ENCODE measurements at regions not wholly inside any gene's neighbourhood (a gene's known extent, or its start where the extent isn't known, plus 50 kb on each side); places are given as distances from the start of the nearest gene placed in this dataset.
"Not testable (repeated sequence)": the region's sequence is repeated elsewhere in the genome, so short reads cannot be mapped to it uniquely, and the experiment has no call there.

DNA sequence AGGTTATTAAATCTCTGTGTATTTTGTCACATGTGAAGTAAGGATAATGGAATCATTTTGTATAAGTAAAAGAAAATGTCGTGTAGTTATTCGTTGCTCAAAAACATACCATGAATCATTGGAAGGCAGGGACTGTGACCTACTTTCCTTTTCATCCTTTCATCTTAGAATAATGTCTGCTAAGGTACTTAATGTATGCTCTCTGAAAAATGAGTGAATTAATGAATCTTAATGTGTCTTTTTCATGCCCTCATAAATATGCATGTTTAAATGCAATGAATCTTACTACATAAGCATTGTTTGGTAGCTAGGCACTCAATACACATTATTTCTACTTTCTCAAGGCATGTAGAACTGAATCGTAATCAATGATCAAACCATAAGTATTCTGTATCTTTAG is 343.9 kb downstream of the MAGEB5 start:
- Histone ChIP-seq H3K27me3 (ENCODE audit: low read length) (no peaks in the 10 kb centered on the region), H3K4me2 (ENCODE audit: low read depth, low read length, poor library complexity, severe bottlenecking) (no peak overlapping the region), H4K20me1 (ENCODE audit: low read depth, low read length) (no peaks in the 10 kb centered on the region), H3K9ac (ENCODE audit: low read length) (no peak overlapping the region), H3F3A (ENCODE audit: insufficient read depth) (no peaks in the 10 kb centered on the region), H3K36me3 (ENCODE audit: low read length) (no peaks in the 10 kb centered on the region), H3K27ac (ENCODE audit: low read depth, low read length) (no peak overlapping the region), H3K4me3 (ENCODE audit: insufficient read depth, low read length, poor library complexity, severe bottlenecking) (no peak overlapping the region), H3K9me2 (replicated peaks; ENCODE audit: insufficient read depth, low read length) (no peaks in the 10 kb centered on the region), H2AFZ (ENCODE audit: low read depth, low read length, severe bottlenecking) (no peak overlapping the region), H3K9me3 (ENCODE audit: insufficient read depth, low read length) (no peaks in the 10 kb centered on the region), H3K79me2 (ENCODE audit: insufficient read depth, low read length) (no peaks in the 10 kb centered on the region)
- TF ChIP-seq, protein P1, sequence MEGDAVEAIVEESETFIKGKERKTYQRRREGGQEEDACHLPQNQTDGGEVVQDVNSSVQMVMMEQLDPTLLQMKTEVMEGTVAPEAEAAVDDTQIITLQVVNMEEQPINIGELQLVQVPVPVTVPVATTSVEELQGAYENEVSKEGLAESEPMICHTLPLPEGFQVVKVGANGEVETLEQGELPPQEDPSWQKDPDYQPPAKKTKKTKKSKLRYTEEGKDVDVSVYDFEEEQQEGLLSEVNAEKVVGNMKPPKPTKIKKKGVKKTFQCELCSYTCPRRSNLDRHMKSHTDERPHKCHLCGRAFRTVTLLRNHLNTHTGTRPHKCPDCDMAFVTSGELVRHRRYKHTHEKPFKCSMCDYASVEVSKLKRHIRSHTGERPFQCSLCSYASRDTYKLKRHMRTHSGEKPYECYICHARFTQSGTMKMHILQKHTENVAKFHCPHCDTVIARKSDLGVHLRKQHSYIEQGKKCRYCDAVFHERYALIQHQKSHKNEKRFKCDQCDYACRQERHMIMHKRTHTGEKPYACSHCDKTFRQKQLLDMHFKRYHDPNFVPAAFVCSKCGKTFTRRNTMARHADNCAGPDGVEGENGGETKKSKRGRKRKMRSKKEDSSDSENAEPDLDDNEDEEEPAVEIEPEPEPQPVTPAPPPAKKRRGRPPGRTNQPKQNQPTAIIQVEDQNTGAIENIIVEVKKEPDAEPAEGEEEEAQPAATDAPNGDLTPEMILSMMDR (IDR thresholded peaks at IDR 0.05; ENCODE audit: insufficient read depth, low read length, poor library complexity, severe bottlenecking) = no peak
- TF ChIP-seq EZH2phosphoT487 (conservative IDR thresholded peaks at IDR 0.05; ENCODE audit: low read length) = no peak

DNA sequence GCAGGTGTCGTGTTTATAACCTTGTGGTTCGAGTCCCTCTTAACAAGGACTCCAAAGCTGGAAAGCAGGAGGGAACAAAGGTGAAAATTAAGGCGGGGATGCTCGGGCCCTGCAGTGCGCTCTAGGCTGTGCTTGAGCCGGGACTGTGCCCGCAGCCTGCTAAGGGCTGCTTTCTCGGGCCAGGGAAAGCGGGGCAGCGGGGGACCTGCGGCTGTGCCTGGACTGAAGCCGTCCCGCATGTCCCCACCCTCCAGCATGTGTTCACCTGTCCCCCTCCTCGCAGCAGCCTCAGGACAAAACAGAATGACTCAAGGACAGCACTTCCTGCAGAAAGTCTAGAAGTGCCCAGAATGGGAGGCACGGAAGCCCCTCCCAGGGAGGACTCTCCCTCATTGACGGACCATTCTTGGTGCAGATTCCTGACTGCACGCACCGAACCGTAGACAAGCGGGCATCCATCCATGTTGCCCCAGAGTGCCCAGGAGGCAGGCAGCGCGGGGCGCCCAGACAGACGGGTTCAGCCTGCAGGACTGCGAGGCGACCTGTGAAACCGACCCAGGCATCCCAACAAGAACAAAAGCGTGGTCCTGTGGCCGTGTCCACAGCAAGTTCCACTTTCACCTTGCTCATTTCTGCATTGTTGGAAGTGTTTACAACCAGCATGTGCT is 342.9 kb downstream of the MAGEB5 start:
- no peak overlapping the region for H3K9ac ChIP-seq (ENCODE audit: low read length)
- H3K27me3 ChIP-seq (ENCODE audit: low read length) = no peaks in the 10 kb centered on the region
- H3K36me3 ChIP-seq (ENCODE audit: low read length) = no peaks in the 10 kb centered on the region
- H3K79me2 ChIP-seq (ENCODE audit: insufficient read depth, low read length) = no peaks in the 10 kb centered on the region
- H3K4me3 ChIP-seq (ENCODE audit: insufficient read depth, low read length, poor library complexity, severe bottlenecking) = no peak overlapping the region
- no peak overlapping the region for H2AFZ ChIP-seq (ENCODE audit: low read depth, low read length, severe bottlenecking)
- no peak for TF ChIP-seq EZH2phosphoT487 (conservative IDR thresholded peaks at IDR 0.05; ENCODE audit: low read length)
- TF ChIP-seq, protein P1 (IDR thresholded peaks at IDR 0.05; ENCODE audit: insufficient read depth, low read length, poor library complexity, severe bottlenecking) = no peak
- H3F3A ChIP-seq (ENCODE audit: insufficient read depth) = no peaks in the 10 kb centered on the region
- H3K9me3 ChIP-seq (ENCODE audit: insufficient read depth, low read length) = no peaks in the 10 kb centered on the region
- H3K27ac ChIP-seq (ENCODE audit: low read depth, low read length) = no peak overlapping the region
- H3K4me2 ChIP-seq (ENCODE audit: low read depth, low read length, poor library complexity, severe bottlenecking) = no peak overlapping the region
- no peaks in the 10 kb centered on the region for H3K9me2 ChIP-seq (replicated peaks; ENCODE audit: insufficient read depth, low read length)
- H4K20me1 ChIP-seq (ENCODE audit: low read depth, low read length) = no peaks in the 10 kb centered on the region

DNA sequence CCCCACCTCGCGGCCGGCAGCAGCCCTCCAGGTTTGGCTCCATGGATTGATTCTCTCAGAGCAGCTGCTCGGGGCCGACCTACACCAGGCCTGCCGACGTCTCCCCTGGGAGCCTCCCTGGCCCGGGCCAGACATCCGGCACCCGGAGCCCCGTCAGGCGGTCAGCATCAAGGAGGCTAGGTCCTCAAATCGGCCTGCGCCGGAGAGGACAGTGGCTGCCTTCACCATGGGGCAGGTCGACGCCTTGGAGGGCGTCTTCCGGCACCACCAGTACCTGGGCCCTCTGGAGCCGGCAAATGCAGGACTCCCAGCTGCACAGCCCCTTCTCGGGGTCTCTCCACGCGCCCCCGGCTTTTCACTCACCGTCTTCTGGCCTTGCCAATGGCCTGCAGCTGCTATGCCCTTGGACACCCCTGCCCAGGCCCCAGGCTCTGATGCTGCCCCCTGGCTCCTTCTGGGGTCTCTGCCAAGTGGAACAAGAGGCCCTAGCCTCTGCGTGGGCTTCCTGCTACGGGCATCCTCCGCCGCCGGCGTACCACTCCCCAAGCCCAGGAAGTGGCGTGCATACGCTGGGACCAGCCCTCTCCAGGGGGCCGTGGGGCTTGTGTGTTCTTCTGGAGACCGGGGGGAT is 341.8 kb downstream of the MAGEB5 start:
- H3K36me3 ChIP-seq (ENCODE audit: low read length) = no peaks in the 10 kb centered on the region
- no peaks in the 10 kb centered on the region for H4K20me1 ChIP-seq (ENCODE audit: low read depth, low read length)
- H3K27ac ChIP-seq (ENCODE audit: low read depth, low read length) = no peak overlapping the region
- H3K4me2 ChIP-seq (ENCODE audit: low read depth, low read length, poor library complexity, severe bottlenecking) = no peak overlapping the region
- no peaks in the 10 kb centered on the region for H3K9me2 ChIP-seq (replicated peaks; ENCODE audit: insufficient read depth, low read length)
- H2AFZ ChIP-seq (ENCODE audit: low read depth, low read length, severe bottlenecking) = no peak overlapping the region
- H3K79me2 ChIP-seq (ENCODE audit: insufficient read depth, low read length) = no peaks in the 10 kb centered on the region
- no peak overlapping the region for H3K9ac ChIP-seq (ENCODE audit: low read length)
- no peaks in the 10 kb centered on the region for H3K9me3 ChIP-seq (ENCODE audit: insufficient read depth, low read length)
- H3K27me3 ChIP-seq (ENCODE audit: low read length) = no peaks in the 10 kb centered on the region
- H3K4me3 ChIP-seq (ENCODE audit: insufficient read depth, low read length, poor library complexity, severe bottlenecking) = no peak overlapping the region
- TF ChIP-seq, protein P1 (IDR thresholded peaks at IDR 0.05; ENCODE audit: insufficient read depth, low read length, poor library complexity, severe bottlenecking) = no peak
- TF ChIP-seq EZH2phosphoT487 (conservative IDR thresholded peaks at IDR 0.05; ENCODE audit: low read length) = no peak
- no peaks in the 10 kb centered on the region for H3F3A ChIP-seq (ENCODE audit: insufficient read depth)

DNA sequence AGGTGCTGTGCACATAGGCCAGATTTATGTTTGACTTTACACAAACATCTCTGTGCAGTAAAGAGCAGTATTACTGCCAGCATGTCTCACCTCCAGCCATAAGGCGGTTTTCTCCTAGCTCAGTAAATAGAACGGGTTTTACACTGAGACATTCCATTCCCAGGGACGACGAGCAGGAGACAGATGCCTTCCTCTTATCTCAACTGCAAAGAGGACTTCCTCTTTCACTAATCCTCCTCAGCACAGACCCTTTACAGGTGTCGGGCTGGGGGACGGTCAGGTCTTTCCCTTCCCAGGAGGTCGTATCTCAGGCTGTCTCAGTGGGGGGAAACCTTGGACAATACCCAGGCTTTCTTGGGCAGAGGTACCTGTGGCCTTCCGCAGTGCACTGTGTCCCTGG is 309.8 kb downstream of the MAGEB5 start:
- not testable (repeated sequence) for H3F3A ChIP-seq (ENCODE audit: insufficient read depth); H3K9me3 ChIP-seq (ENCODE audit: insufficient read depth, low read length); H4K20me1 ChIP-seq (ENCODE audit: low read depth, low read length); H3K27ac ChIP-seq (ENCODE audit: low read depth, low read length); H3K36me3 ChIP-seq (ENCODE audit: low read length); H3K27me3 ChIP-seq (ENCODE audit: low read length); H3K9me2 ChIP-seq (replicated peaks; ENCODE audit: insufficient read depth, low read length); H2AFZ ChIP-seq (ENCODE audit: low read depth, low read length, severe bottlenecking); H3K4me3 ChIP-seq (ENCODE audit: insufficient read depth, low read length, poor library complexity, severe bottlenecking); H3K9ac ChIP-seq (ENCODE audit: low read length); H3K79me2 ChIP-seq (ENCODE audit: insufficient read depth, low read length); H3K4me2 ChIP-seq (ENCODE audit: low read depth, low read length, poor library complexity, severe bottlenecking)

Measured in SU-DHL-6 (cell line).